ENCODE measurements at regions not wholly inside any gene's neighbourhood (a gene's known extent, or its start where the extent isn't known, plus 50 kb on each side); places are given as distances from the start of the nearest gene placed in this dataset.

DNA sequence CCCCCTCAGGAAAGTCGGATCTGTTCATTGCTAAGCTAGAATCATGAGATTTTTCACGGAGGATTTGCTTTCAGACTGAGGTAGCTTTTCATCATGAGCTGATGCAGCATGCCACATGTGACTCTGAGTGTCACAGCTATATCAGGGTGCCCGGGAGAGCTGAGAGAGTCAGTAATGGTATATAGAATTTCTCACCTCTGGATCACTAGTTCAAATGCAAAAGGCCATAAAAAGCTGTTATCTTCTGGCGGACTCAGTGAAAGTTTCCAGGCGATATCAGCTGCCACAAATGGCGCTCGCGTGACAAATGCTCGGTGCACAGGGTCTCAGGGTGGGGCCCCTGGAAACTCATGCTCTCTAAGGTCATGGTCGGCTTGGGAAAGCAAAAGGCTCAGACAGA lies 150.1 kb downstream of the DHX15 start:
- no peak for TF ChIP-seq EZH2 (IDR thresholded peaks at IDR 0.05; ENCODE audit: borderline replicate concordance, low read length)
- TF ChIP-seq, protein P1, sequence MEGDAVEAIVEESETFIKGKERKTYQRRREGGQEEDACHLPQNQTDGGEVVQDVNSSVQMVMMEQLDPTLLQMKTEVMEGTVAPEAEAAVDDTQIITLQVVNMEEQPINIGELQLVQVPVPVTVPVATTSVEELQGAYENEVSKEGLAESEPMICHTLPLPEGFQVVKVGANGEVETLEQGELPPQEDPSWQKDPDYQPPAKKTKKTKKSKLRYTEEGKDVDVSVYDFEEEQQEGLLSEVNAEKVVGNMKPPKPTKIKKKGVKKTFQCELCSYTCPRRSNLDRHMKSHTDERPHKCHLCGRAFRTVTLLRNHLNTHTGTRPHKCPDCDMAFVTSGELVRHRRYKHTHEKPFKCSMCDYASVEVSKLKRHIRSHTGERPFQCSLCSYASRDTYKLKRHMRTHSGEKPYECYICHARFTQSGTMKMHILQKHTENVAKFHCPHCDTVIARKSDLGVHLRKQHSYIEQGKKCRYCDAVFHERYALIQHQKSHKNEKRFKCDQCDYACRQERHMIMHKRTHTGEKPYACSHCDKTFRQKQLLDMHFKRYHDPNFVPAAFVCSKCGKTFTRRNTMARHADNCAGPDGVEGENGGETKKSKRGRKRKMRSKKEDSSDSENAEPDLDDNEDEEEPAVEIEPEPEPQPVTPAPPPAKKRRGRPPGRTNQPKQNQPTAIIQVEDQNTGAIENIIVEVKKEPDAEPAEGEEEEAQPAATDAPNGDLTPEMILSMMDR (IDR thresholded peaks at IDR 0.05; ENCODE audit: low read length) = no peak

All from OCI-LY1 (cell line).